H9 (cell line): ENCODE measurements at regions not wholly inside any gene's neighbourhood (a gene's known extent, or its start where the extent isn't known, plus 50 kb on each side); places are given as distances from the start of the nearest gene placed in this dataset.

Source experiments
- DNase-seq: peaks from one replicate; pipeline ENCODE4 v3.0.0-alpha.2; 2017
- H2AFZ ChIP-seq: one replicate; pipeline ENCODE4 v1.6.1; 2013; ENCODE audit warnings: mild to moderate bottlenecking, low read length, control low read depth, moderate library complexity
- H2AK5ac ChIP-seq: 2 replicates; pipeline ENCODE4 v1.6.1; 2013; ENCODE audit warnings: low read length, control low read depth, mixed read lengths; ENCODE audit not compliant: insufficient read length
- H2BK120ac ChIP-seq: one replicate; pipeline ENCODE4 v1.6.1; 2013; ENCODE audit warnings: low read depth, mild to moderate bottlenecking, low read length, control low read depth, inconsistent platforms; ENCODE audit not compliant: poor library complexity, severe bottlenecking
- H2BK12ac ChIP-seq: 2 replicates; pipeline ENCODE4 v1.6.1; 2013; ENCODE audit warnings: low read length, control low read depth, mixed read lengths, low read depth; ENCODE audit not compliant: insufficient read length
- H2BK15ac ChIP-seq: 2 replicates; pipeline ENCODE4 v1.6.1; 2013; ENCODE audit warnings: low read depth, low read length, control low read depth
- H2BK20ac ChIP-seq: one replicate; pipeline ENCODE4 v1.6.1; 2013; ENCODE audit warnings: low read depth, mild to moderate bottlenecking, low read length, control low read depth, inconsistent platforms; ENCODE audit not compliant: poor library complexity, severe bottlenecking
- H2BK5ac ChIP-seq: 2 replicates; pipeline ENCODE4 v1.6.1; 2013; ENCODE audit warnings: low read length, control low read depth, mixed read lengths; ENCODE audit not compliant: insufficient read length
- H3K14ac ChIP-seq: 2 replicates; pipeline ENCODE4 v1.6.1; 2013; ENCODE audit warnings: low read length, control low read depth; ENCODE audit not compliant: insufficient read depth
- H3K18ac ChIP-seq: 2 replicates; pipeline ENCODE4 v1.6.1; 2013; ENCODE audit warnings: low read depth, mild to moderate bottlenecking, mixed read lengths, low read length, control low read depth; ENCODE audit not compliant: insufficient read length
- H3K23ac ChIP-seq: 2 replicates; pipeline ENCODE4 v1.6.1; 2013; ENCODE audit warnings: low read length, control low read depth, mixed read lengths, low read depth; ENCODE audit not compliant: insufficient read length
- H3K23me2 ChIP-seq: 2 replicates; pipeline ENCODE4 v1.6.1; 2013; ENCODE audit warnings: low read depth, mild to moderate bottlenecking, mixed read lengths, low read length, control low read depth; ENCODE audit not compliant: insufficient read length, poor library complexity, severe bottlenecking
- H3K27ac ChIP-seq: 2 replicates; pipeline ENCODE4 v1.5.1; 2013; ENCODE audit warnings: low read length, control low read depth, mixed read lengths, low read depth; ENCODE audit not compliant: insufficient read length
- H3K27me3 ChIP-seq: 2 replicates; pipeline ENCODE4 v1.6.1; 2013; ENCODE audit warnings: low read length, control low read depth, inconsistent platforms; ENCODE audit not compliant: insufficient read depth
- H3K4ac ChIP-seq: 2 replicates; pipeline ENCODE4 v1.6.1; 2013; ENCODE audit warnings: low read depth, mild to moderate bottlenecking, control low read depth, inconsistent platforms, low read length, moderate library complexity
- H3K4me1 ChIP-seq: 2 replicates; pipeline ENCODE4 v1.6.1; 2013; ENCODE audit warnings: low read length, control low read depth, inconsistent platforms; ENCODE audit not compliant: insufficient read depth
- H3K4me2 ChIP-seq: 2 replicates; pipeline ENCODE4 v1.6.1; 2013; ENCODE audit warnings: low read length, control low read depth, mixed read lengths; ENCODE audit not compliant: insufficient read length, insufficient read depth
- H3K56ac ChIP-seq: 2 replicates; pipeline ENCODE4 v1.6.1; 2013; ENCODE audit warnings: low read depth, mild to moderate bottlenecking, mixed read lengths, low read length, control low read depth; ENCODE audit not compliant: insufficient read length
- H3K79me1 ChIP-seq: 2 replicates; pipeline ENCODE4 v1.6.1; 2013; ENCODE audit warnings: low read depth, mild to moderate bottlenecking, moderate library complexity, low read length, control low read depth, inconsistent platforms; ENCODE audit not compliant: insufficient read depth, poor library complexity, severe bottlenecking
- H3K79me2 ChIP-seq: 2 replicates; pipeline ENCODE4 v1.6.1; 2013; ENCODE audit warnings: low read length, control low read depth, inconsistent platforms; ENCODE audit not compliant: insufficient read depth
- H3K9ac ChIP-seq: 2 replicates; pipeline ENCODE4 v1.6.1; 2013; ENCODE audit warnings: low read length, control low read depth, mixed read lengths; ENCODE audit not compliant: insufficient read length; ENCODE audit errors: extremely low read depth
- H3K9me3 ChIP-seq: one replicate; pipeline ENCODE4 v1.6.1; 2013; ENCODE audit warnings: low read depth, low read length, inconsistent platforms; ENCODE audit not compliant: control insufficient read depth
- H3T11ph ChIP-seq: one replicate; pipeline ENCODE4 v1.6.1; 2013; ENCODE audit warnings: mild to moderate bottlenecking, low read length, control low read depth, inconsistent platforms
- H4K20me1 ChIP-seq: one replicate; pipeline ENCODE4 v1.6.1; 2013; ENCODE audit not compliant: control insufficient read depth, insufficient read length, insufficient read depth
- H4K5ac ChIP-seq: 2 replicates; pipeline ENCODE4 v1.6.1; 2013; ENCODE audit warnings: low read depth, mild to moderate bottlenecking, mixed read lengths, low read length, control low read depth; ENCODE audit not compliant: insufficient read length
- H4K8ac ChIP-seq: replicated peaks from 2 replicates; pipeline ENCODE4 v1.6.1; 2013; ENCODE audit warnings: low read length, control low read depth, mixed read lengths, low read depth; ENCODE audit not compliant: insufficient read length
- H4K91ac ChIP-seq: 2 replicates; pipeline ENCODE4 v1.6.1; 2013; ENCODE audit warnings: low read depth, mild to moderate bottlenecking, moderate library complexity, mixed read lengths, low read length, control low read depth; ENCODE audit not compliant: insufficient read length
- H3K27ac Mint-ChIP-seq, 3 experiments: 2 replicates in 2 of 3; 3 replicates in 1 of 3; pipeline ENCODE4 v1.8.0; 2020 to 2021; ENCODE audit warnings: mixed read lengths in 3 of 3, mild to moderate bottlenecking in 1 of 3, moderate library complexity in 1 of 3
- H3K27me3 Mint-ChIP-seq: 2 replicates; pipeline ENCODE4 v1.8.0; 2021; ENCODE audit warnings: low read depth, mild to moderate bottlenecking, moderate library complexity, mixed read lengths
- H3K36me3 Mint-ChIP-seq, 3 experiments: 2 replicates in 2 of 3; 3 replicates in 1 of 3; pipeline ENCODE4 v1.8.0; 2020 to 2021; ENCODE audit warnings: low read depth in 3 of 3, mixed read lengths in 3 of 3; ENCODE audit not compliant: insufficient read depth in 1 of 3
- H3K4me1 Mint-ChIP-seq, 2 experiments: 2 replicates each; pipeline ENCODE4 v1.8.0; 2020; ENCODE audit warnings: mixed read lengths in 2 of 2
- H3K4me3 Mint-ChIP-seq, 2 experiments: 2 replicates in 1 of 2; 3 replicates in 1 of 2; pipeline ENCODE4 v1.8.0; 2020 to 2021; ENCODE audit warnings: mild to moderate bottlenecking in 2 of 2, mixed read lengths in 2 of 2, moderate library complexity in 1 of 2
- H3K9me3 Mint-ChIP-seq, 2 experiments: 2 replicates in 1 of 2; 3 replicates in 1 of 2; pipeline ENCODE4 v1.8.0; 2020; ENCODE audit warnings: mild to moderate bottlenecking in 2 of 2, mixed read lengths in 2 of 2, moderate library complexity in 1 of 2
- CTCF ChIP-seq: fragments of 200-600 bp; sonication (generic); conservative IDR thresholded peaks from 3 replicates; pipeline ENCODE4 v1.8.0; 2021; ENCODE audit warnings: antibody characterized with exemption, mild to moderate bottlenecking
- WGBS: extraction: QIAGEN DNeasy Blood & Tissue Kit; methylation state at CpG from one replicate; pipeline ENCODE4 v1.1.7; 2013; ENCODE audit warnings: missing lambda C conversion rate, low lambda C conversion rate, mixed read lengths; ENCODE audit not compliant: insufficient read length; ENCODE audit errors: extremely low coverage; 5-methylcytosine and 5-hydroxymethylcytosine counted together

- no peak overlapping the region for H4K5ac ChIP-seq
- no peak overlapping the region for H2BK15ac ChIP-seq
- H4K20me1 ChIP-seq: no peaks in the 10 kb centered on the region
- H3T11ph ChIP-seq: no peak overlapping the region
- H2BK20ac ChIP-seq: no peak overlapping the region
- H2AK5ac ChIP-seq: no peak overlapping the region
- H3K14ac ChIP-seq: no peak overlapping the region
- H2BK120ac ChIP-seq: no peak overlapping the region
- Mint-ChIP-seq H3K36me3 (no peaks in the 10 kb centered on the region; a peak in 1 of 7 replicates), H3K27ac (no peak overlapping the region), H3K4me1 (no peaks in the 10 kb centered on the region), H3K27me3 (no peaks in the 10 kb centered on the region), H3K4me3 (no peak overlapping the region), H3K9me3 (peaks cover 0 to 4% of the 10 kb centered on the region in 2 experiments; a peak in 1 of 5 replicates)
- H2AFZ ChIP-seq: no peak overlapping the region
- no peak for DNase-seq
- H3K23ac ChIP-seq: no peak overlapping the region
- WGBS: no CpG with 5 or more reads among the region's 3 CpGs
- no peaks in the 10 kb centered on the region for H3K4me1 ChIP-seq
- no peak overlapping the region for H4K8ac ChIP-seq
- no peak overlapping the region for H2BK5ac ChIP-seq
- H3K4me2 ChIP-seq: no peak overlapping the region
- no peaks in the 10 kb centered on the region for H3K79me1 ChIP-seq
- H3K18ac ChIP-seq: no peak overlapping the region
- H3K79me2 ChIP-seq: no peaks in the 10 kb centered on the region
- H3K56ac ChIP-seq: no peak overlapping the region
- no peaks in the 10 kb centered on the region for H3K9me3 ChIP-seq
- no peaks in the 10 kb centered on the region for H3K27me3 ChIP-seq
- no peak overlapping the region for H3K4ac ChIP-seq
- H3K27ac ChIP-seq: no peak overlapping the region
- H2BK12ac ChIP-seq: no peak overlapping the region
- no peaks in the 10 kb centered on the region for H3K23me2 ChIP-seq
- H3K9ac ChIP-seq: no peak overlapping the region
- H4K91ac ChIP-seq: no peak overlapping the region
- TF ChIP-seq CTCF: no peak
These were observed 165.6 kb downstream of the DUSP10 start for GRCh38 chr1:221576268-221576667.
